8988T (cell line): ENCODE measurements at regions not wholly inside any gene's neighbourhood (a gene's known extent, or its start where the extent isn't known, plus 50 kb on each side); places are given as distances from the start of the nearest gene placed in this dataset.
"Not testable (repeated sequence)": the region's sequence is repeated elsewhere in the genome, so short reads cannot be mapped to it uniquely, and the experiment has no call there.

Source experiments
- DNase-seq: peaks from one replicate; pipeline ENCODE4 v3.0.0; 2011

- DNase-seq = no peak
Observed at GRCh38 chr1:194361374-194362131, 1175.1 kb upstream of the B3GALT2 start.

- DNase-seq = no peak
Observed at GRCh38 chr1:194358208-194358581, 1171.8 kb upstream of the B3GALT2 start.

GRCh38 chr1:194357573-194358207 lies 1171.3 kb upstream of the B3GALT2 start:
- DNase-seq = not testable (repeated sequence)

GRCh38 chr1:194355488-194356106 lies 1169.2 kb upstream of the B3GALT2 start:
- DNase-seq = no peak

GRCh38 chr1:194353121-194353520 lies 1166.7 kb upstream of the B3GALT2 start:
- DNase-seq = no peak

GRCh38 chr1:194347200-194347599 lies 1160.8 kb upstream of the B3GALT2 start:
- no peak for DNase-seq

- no peak for DNase-seq
Observed at GRCh38 chr1:194342484-194343262, 1156.3 kb upstream of the B3GALT2 start.

GRCh38 chr1:194341587-194341986 lies 1155.2 kb upstream of the B3GALT2 start:
- DNase-seq = no peak

- DNase-seq = no peak
Observed at GRCh38 chr1:194339471-194339870, 1153.1 kb upstream of the B3GALT2 start.

GRCh38 chr1:194338241-194338948 lies 1152.0 kb upstream of the B3GALT2 start:
- no peak for DNase-seq

- DNase-seq = no peak
Observed at GRCh38 chr1:194333240-194333639, 1146.8 kb upstream of the B3GALT2 start.

- DNase-seq = no peak
Observed at GRCh38 chr1:194331758-194332157, 1145.3 kb upstream of the B3GALT2 start.

GRCh38 chr1:194322751-194323150 lies 1136.3 kb upstream of the B3GALT2 start:
- DNase-seq = no peak

GRCh38 chr1:194318790-194319280 lies 1132.4 kb upstream of the B3GALT2 start:
- no peak for DNase-seq

- DNase-seq = no peak
Observed at GRCh38 chr1:194309697-194310096, 1123.3 kb upstream of the B3GALT2 start.

GRCh38 chr1:194309269-194309668 lies 1122.9 kb upstream of the B3GALT2 start:
- DNase-seq = no peak

- no peak for DNase-seq
Observed at GRCh38 chr1:194300776-194301175, 1114.4 kb upstream of the B3GALT2 start.

GRCh38 chr1:194300340-194300739 lies 1113.9 kb upstream of the B3GALT2 start:
- DNase-seq = no peak

- DNase-seq = no peak
Observed at GRCh38 chr1:194298007-194298598, 1111.7 kb upstream of the B3GALT2 start.

GRCh38 chr1:194297094-194297493 lies 1110.7 kb upstream of the B3GALT2 start:
- DNase-seq = no peak

GRCh38 chr1:194296201-194296600 lies 1109.8 kb upstream of the B3GALT2 start:
- no peak for DNase-seq

GRCh38 chr1:194295685-194296084 lies 1109.3 kb upstream of the B3GALT2 start:
- no peak for DNase-seq
